ENCODE measurements at regions not wholly inside any gene's neighbourhood (a gene's known extent, or its start where the extent isn't known, plus 50 kb on each side); places are given as distances from the start of the nearest gene placed in this dataset.

DNA sequence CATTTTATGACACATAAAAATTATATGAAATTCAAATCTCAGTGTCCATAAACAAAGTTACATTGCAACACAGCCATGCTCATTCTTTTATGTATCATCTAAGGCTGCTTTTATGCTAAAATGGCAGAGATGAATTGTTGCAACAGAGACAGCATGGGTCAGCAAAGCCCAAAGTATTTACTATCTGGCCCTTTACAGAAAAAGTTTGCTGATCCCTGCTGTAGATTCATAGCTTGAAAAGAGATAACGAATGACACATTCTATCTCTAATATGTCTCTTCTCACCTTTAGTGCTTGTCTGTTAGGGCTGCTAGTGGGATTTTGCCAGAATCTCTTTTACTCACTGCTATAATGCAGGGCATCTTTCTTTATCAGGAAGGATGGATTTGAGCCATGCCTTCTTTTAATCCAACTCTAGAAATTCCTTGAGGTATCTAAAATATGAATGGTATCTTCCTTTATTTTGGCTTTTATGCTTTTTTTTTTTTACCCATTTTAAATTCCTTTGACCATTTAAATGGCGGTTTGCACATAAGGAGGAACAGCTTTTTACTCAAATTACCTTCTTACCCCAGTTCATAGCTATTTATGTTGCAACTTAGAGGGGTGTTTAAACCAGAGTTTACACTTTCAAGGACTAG is 598.2 kb downstream of the PLPP3 start:
- TF ChIP-seq TAF1 (IDR thresholded peaks at IDR 0.05; ENCODE audit: low read depth, low read length) (no peak), POLR2A (IDR thresholded peaks at IDR 0.05; ENCODE audit: low read depth, low read length) (no peak), SPI1 (IDR thresholded peaks at IDR 0.05; ENCODE audit: low read depth, low read length) (no peak), PAX5 (IDR thresholded peaks at IDR 0.05; ENCODE audit: insufficient read depth, low read length, severe bottlenecking) (no peak)
